GM13976 (cell line): ENCODE measurements at regions not wholly inside any gene's neighbourhood (a gene's known extent, or its start where the extent isn't known, plus 50 kb on each side); places are given as distances from the start of the nearest gene placed in this dataset.

ENCODE experiments used
- DNase-seq: peaks from one replicate; pipeline ENCODE4 v3.0.0; 2012; ENCODE audit warnings: low spot score
- CTCF ChIP-seq: IDR thresholded peaks from 2 replicates; pipeline ENCODE4 v1.5.1; 2012; ENCODE audit warnings: borderline replicate concordance, mild to moderate bottlenecking; ENCODE audit not compliant: insufficient read depth; ENCODE audit errors: extremely low read depth, missing control alignments, control extremely low read depth
- in situ Hi-C: fragments of 300-500 bp; cut with MboI; formaldehyde crosslinking; loops from one replicate; pipeline ENCODE4 v1.12.0; 2022; ENCODE audit warnings: low sequenced_read_pairs, mixed read lengths, inconsistent platforms; ENCODE audit not compliant: unreplicated experiment

DNA sequence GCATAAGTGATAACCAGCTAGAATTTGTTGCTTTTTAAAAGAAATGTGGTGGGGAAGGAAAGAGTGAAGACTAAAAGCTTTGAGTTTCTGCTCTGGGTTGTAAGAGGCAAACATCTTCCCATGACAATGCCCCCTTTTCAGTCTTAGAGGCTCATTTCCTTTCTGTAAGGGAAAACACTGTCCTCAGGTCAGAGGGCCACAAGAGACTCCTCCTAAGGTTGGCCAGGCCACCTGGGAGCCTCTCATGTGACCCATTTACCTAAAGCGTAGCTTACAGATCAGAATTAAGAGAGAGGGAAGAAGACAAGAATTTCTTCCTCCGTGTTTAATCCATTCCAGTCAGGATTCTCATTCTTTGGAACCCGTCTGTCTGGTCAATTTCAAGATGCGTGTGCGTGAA lies 220.4 kb upstream of the HEY2 start:
- TF ChIP-seq CTCF: no peak
- DNase-seq: no peak
- in situ Hi-C loops: no loop called here

GRCh38 chr6:125533710-125534397 lies 215.6 kb upstream of the HEY2 start:
- TF ChIP-seq CTCF: no peak
- in situ Hi-C loops: no loop called here
- DNase-seq: no peak

GRCh38 chr6:125534430-125535263 lies 214.8 kb upstream of the HEY2 start:
- DNase-seq: no peak
- no peak for TF ChIP-seq CTCF
- in situ Hi-C loops: no loop called here

DNA sequence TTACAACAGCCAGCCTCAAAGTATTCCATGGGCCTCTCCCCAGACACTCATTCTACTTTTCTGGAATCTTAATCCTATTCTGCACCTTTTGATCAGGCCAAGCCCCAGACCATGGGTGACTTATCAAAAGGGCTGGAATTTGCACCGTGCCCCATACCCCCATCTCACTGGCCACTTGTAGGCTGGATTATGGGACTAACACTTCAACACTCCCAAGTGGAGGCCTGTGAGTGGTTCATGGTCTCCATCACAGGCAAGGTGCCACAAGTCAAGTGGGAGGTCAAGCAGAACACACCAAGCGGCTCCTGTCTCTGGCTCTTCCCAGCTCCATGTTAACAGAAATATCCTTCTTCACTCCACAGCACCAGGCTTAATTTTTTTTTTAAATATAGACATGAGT lies 212.3 kb upstream of the HEY2 start:
- DNase-seq: no peak
- no peak for TF ChIP-seq CTCF
- in situ Hi-C loops: no loop called here

DNA sequence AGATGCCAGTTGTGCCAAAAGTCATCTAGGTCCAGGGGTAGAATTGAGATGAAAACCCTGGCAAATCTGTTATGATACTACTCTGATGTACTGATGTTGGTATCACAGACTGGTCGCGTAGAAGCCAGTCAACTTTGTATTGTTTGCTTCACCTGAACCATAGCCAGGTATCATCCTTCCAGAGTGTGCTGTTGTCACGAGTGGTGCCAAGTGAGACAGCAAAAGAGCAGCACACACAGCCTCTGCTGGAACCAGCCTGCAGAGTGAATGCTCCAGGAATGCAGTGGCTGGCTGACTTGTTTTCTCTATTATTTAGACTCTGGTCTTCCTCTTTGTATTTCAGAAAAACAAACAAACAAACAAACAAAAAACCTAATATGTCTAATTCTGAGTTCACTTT lies 209.5 kb upstream of the HEY2 start:
- no peak for DNase-seq
- in situ Hi-C loops: no loop called here
- no peak for TF ChIP-seq CTCF

DNA sequence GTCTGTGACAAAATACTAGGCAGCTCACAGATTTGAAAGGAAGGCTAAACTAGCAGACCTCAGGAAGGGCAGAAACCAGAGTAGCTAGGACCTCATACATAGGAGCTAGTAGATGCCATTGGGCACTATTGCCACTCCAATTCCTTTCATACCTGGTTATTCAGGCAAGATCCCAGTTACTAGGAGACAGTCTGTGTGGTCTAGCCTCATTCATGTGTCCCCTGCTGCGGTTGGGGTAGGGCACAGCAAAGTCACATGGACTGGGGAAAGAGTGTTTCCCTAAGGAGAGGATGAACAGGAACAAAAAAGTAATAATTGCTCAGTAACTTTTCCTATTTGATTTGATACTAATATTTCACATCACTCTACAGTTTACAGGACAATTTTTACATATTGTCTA lies 204.6 kb upstream of the HEY2 start:
- no peak for TF ChIP-seq CTCF
- no peak for DNase-seq
- in situ Hi-C loops: no loop called here
